GM13977 (cell line): ENCODE measurements at regions not wholly inside any gene's neighbourhood (a gene's known extent, or its start where the extent isn't known, plus 50 kb on each side); places are given as distances from the start of the nearest gene placed in this dataset.

Source experiments
- DNase-seq: peaks from one replicate; pipeline ENCODE4 v3.0.0; 2012; ENCODE audit warnings: low spot score
- in situ Hi-C: fragments of 300-500 bp; cut with MboI; formaldehyde crosslinking; loops from one replicate; pipeline ENCODE4 v1.12.0; 2022; ENCODE audit warnings: low sequenced_read_pairs, low pct_unique_long_range_greater_than_20kb, mixed read lengths, inconsistent platforms; ENCODE audit not compliant: unreplicated experiment
- TF ChIP-seq, protein P1 (sequence below): IDR thresholded peaks from 2 replicates; pipeline ENCODE4 v1.5.1; 2012; ENCODE audit warnings: mild to moderate bottlenecking, control low read depth; ENCODE audit not compliant: insufficient read depth; ENCODE audit errors: extremely low read depth, missing control alignments

DNA sequence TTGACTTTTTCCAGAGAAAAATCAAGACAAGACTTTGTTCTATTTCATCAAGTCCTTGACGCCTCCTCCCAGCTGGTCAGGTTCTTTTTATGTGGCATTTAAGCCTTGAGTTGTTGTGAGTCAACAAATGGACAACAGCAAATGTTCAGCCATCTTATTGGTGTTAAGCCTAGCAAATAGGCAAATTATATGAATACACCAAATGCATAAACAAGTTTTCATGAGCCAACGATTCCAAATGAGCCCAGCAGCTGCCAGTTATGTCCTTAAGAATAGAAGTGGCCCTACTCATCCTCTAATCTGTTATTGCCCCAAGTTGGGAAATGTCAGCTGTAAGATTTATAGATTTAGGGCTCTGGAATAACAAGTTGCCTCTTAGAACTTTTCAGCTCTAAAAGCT is 312.0 kb downstream of the SOX4 start:
- TF ChIP-seq, protein P1, sequence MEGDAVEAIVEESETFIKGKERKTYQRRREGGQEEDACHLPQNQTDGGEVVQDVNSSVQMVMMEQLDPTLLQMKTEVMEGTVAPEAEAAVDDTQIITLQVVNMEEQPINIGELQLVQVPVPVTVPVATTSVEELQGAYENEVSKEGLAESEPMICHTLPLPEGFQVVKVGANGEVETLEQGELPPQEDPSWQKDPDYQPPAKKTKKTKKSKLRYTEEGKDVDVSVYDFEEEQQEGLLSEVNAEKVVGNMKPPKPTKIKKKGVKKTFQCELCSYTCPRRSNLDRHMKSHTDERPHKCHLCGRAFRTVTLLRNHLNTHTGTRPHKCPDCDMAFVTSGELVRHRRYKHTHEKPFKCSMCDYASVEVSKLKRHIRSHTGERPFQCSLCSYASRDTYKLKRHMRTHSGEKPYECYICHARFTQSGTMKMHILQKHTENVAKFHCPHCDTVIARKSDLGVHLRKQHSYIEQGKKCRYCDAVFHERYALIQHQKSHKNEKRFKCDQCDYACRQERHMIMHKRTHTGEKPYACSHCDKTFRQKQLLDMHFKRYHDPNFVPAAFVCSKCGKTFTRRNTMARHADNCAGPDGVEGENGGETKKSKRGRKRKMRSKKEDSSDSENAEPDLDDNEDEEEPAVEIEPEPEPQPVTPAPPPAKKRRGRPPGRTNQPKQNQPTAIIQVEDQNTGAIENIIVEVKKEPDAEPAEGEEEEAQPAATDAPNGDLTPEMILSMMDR: no peak
- in situ Hi-C loops: no loop called here
- no peak for DNase-seq

DNA sequence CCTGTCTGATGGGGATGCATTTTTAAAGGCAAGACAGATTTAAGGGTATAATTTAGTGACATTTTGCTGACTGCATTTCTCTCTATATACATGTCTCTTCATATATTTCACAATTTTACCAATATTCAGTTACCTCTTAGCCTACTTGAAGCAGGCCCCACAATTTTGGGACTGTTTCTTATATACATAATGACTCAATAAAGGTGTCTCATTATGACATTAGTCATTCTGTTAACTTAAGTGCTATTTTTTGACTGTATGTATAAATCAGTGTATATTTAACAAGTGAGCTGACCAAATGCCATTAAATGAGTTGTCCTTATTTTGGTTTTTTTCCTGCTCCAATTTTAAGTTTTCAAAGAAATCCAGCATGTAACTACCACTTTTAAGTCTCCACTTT is 313.3 kb downstream of the SOX4 start:
- TF ChIP-seq, protein P1: no peak
- DNase-seq: no peak
- in situ Hi-C loops: no loop called here

DNA sequence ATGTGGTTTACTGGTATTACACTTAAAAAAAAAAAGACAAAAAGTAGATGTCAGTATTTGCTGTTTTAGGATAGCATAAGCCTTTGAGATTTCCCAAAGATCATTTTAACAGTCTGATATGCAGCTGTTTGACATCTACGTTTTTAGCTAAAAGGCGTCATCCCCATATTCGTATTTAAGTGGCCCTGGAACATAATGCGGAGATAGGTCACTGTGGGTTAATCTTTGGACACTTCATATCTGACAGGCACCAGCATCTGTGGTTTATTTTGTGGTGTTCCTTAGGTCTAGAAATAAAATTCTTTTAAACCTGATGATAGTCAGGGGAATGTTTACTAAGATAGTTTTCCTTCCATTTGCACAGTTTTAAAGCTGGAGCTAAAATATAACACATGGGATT is 313.7 kb downstream of the SOX4 start:
- in situ Hi-C loops: no loop called here
- no peak for DNase-seq
- TF ChIP-seq, protein P1: no peak

DNA sequence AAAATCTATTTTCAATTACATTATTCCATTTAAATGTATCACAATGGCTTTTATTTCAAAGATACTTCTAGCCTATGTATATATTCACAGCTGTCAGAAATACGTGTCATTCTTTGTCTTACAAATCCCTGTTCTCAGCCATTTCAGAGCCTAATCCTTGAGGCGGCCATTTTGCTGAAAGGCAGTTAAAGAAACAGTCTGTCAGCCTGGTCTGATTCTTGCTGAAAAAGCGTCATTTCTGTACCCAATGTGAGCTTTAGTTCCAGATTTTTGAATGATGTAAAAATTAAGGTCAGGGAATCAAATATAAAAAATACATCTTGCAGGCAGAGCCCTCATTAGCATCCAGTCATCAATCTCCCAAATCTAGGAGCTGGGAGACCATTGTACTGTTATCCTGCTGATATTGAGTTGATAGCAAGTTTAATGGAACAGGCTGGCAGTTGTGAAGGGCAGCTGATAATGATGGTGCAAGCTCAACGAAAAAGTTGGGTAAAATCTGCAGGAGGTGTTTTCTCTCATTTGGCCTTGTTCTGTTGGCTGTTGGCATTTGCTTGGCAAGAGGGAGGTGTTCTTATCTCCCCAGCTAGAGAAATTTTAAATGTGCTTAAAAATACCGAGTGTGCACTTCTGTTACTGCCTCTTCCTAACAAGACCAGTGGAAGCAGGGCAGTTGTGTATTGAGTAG is 314.8 kb downstream of the SOX4 start:
- in situ Hi-C loops: no loop called here
- TF ChIP-seq, protein P1: no peak
- DNase-seq: no peak

DNA sequence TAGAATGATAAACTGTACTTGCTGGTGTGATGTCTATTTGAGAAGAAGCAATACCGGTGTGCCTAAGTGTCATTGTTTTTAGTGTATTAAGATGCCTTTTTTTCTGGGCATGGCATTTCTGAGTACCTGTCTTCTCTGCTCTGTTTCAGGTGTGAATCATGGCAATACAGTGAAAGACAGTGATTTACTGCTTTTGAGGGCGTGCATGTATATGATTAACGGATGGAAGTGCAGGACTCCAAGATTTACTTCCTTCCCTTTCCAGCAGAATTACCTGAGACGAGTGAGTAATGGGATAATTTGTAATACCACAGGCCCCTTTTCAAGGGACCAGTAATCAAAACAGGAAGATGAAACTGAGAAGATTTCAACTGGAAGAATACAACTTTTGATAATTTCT is 315.8 kb downstream of the SOX4 start:
- TF ChIP-seq, protein P1: no peak
- in situ Hi-C loops: no loop called here
- no peak for DNase-seq

DNA sequence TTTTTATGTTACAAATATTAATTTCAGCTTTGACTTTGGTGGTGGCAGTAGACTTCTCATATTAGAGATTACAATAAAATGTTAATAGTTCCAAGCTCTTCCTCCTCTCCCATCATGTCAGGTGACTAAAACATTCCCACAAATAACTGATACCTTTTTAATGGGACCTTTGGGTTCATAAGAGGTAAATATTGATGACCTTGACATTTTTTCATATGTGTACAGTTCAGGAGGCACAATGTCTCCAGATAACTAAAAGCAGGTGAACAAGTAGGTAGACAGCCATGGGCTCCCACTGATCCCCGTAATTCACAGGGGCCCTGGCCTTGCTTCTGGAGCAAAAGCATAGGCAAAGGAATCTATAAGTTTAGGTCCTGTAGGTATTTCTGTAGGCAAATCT is 317.7 kb downstream of the SOX4 start:
- no peak for DNase-seq
- in situ Hi-C loops: no loop called here
- TF ChIP-seq, protein P1: no peak

DNA sequence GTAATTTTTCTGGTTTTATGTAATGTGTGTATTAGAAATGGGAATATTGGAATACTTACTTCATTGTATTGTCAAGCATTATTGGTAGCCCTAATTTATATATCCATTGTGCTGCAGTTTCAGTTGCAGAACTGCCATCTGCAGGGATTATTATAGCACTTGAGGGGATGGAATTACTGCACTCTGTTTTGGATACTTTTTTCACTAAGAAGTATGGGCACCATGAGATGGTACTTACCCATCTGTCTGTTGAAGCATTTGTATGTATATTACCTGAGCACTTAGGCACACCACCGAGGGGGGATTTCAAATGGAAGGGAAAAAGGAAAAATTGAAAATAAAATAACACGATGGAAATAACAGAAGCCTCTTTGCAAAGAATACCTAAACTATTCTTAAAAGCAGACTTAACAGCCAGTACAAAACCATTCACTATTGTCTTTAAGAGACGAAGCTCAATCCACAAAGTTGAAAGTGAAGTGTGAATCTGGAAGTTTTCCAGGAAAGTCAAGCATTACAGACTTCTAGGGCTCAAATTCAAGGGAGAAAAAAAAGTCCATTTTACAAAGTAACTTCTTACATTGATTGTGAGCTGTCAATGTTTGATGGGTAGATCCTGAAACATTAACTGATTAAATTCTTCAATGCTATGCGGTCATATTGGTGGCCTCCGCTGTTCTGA is 318.7 kb downstream of the SOX4 start:
- no peak for DNase-seq
- in situ Hi-C loops: no loop called here
- TF ChIP-seq, protein P1: no peak
